Right hindlimb (tissue), 1 donor: ENCODE measurements at regions not wholly inside any gene's neighbourhood (a gene's known extent, or its start where the extent isn't known, plus 50 kb on each side); places are given as distances from the start of the nearest gene placed in this dataset.
"Not testable (repeated sequence)": the region's sequence is repeated elsewhere in the genome, so short reads cannot be mapped to it uniquely, and the experiment has no call there.

Experiments
- DNase-seq: peaks from one replicate; pipeline ENCODE4 v3.0.0-alpha.2; 2018

DNA sequence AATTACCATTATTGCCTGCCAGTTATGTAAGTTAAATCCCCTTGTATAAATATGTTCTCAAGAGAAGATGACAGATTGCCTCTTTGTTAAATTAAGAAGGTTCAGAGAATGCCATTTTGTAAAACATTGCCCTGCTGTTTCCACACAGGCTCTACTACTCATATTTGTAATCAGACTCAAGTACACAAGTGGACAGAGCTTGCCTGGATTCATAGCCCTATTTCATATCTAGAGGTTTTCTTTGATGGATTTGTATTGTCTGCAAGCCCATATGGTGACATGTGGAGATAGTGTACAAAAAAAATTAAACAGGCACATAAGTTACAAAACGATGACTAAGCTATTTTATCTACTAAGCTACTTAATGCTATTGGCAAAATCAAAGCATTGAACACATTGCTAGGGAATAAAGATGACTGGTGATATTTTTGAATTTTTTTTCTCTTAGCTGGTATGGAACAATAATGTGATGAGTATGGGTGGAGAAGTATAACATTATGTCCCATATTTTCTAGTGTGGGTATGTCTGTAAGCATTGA lies 1286.6 kb upstream of the ALCAM start:
- DNase-seq = no peak

DNA sequence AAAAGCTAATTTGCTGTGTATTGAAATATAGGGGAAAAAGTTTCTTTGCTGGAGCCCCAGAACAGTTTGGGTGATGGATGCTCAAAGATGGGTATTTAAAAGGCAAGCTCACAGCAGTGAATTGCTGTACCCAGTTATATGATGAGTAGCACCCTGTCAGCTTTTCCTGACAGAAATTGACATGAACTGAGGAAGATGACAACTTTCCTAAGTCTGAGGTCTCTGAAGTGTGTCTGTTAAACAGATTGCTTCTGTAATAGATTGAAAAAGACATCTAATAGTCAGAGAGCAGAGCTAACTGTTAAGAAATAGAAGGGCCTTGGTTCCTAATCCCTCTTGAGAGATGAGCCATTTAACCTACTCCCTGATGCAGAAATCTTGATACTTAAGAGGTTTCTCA lies 1278.0 kb upstream of the ALCAM start:
- DNase-seq = no peak

DNA sequence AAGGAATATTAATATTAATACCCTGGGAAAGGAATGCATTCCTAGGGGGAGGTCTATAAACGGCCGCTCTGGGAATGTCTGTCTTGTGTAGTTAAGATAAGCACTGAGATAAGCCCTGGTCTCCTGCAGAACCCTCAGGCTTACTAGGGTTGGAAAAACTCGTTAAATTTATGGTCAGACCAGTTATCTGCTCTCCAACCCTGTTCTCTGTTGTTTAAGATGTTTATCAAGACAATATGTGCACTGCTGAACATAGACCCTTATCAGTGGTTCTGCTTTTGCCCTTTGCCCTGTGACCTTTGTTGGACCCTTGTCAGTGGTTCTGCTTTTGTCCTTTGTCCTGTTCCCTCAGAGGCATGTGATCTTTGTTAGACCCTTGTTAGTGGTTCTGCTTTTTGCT lies 1276.7 kb upstream of the ALCAM start:
- DNase-seq = not testable (repeated sequence)

DNA sequence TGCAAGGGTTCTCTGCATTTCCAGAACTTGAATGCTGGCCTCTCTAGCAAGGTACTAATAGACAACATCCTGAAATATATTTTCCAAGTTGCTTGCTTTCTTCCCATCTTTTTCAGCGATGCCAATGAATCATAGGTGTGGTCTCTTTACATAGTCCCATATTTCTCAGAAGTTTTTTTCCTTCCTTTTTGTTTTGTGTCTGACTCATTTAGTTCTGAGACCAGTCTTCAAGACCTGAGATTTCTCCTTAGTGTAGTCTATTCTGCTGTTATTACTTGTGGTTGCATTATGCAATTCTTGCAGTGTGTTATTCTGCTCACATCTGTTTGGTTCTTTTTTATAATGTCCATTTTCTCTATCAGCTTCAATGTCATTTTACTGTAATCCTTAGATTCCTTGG lies 1265.0 kb upstream of the ALCAM start:
- DNase-seq = no peak

DNA sequence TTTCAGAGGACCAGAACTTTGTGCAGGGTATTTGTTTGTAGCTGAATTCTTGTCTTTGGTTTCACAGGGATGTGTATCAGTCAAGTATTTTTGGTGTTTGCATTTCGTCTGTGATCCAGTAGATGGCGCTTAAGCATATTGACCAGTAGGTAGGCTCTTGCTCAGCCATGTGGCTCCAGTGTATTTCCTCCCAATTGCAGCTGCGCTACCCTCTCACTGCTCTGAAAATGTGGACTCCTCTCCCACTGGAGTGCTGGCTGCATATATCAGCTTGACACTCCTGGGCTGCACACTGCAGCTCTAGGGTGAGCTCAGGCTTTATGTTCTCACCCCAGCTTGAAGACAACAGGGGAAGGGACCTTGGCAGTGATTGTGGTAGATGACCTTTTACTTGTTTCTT lies 1264.3 kb upstream of the ALCAM start:
- DNase-seq = no peak

DNA sequence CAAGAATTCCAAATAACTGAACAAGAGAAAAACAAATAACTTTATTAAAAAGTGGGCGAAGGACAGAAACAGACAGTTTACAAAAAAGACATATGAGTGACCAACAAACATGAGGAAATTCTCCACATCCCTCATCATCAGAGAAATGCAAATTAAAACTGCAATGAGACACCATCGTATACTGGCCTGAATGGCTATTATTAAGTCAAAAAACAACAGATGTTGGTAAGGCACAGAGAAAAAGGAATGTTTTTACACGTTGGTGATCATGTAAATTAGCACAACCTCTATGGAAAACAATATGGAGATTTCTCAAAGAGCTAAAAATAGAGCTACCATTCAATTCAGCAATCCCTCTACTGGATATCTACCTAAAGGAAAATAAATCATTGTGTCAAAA lies 1260.4 kb upstream of the ALCAM start:
- no peak for DNase-seq

DNA sequence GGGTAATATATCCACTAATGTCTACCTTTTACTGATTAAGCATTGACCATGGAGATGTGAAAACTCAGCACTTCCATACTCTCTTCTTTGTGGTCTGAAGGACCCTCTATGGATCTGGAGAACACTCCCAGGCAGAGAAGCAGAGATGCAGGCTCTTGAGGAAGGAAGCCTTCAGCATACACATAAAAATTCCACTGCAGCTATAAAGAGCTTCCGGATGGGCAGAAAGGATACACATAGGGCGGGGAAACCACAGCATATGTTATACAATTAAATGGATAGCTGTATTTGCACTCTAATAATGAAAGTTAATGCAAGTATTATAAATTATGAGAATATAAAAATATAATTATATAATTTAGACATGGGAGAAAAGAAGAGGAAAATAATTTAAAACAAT lies 1258.2 kb upstream of the ALCAM start:
- DNase-seq = no peak

DNA sequence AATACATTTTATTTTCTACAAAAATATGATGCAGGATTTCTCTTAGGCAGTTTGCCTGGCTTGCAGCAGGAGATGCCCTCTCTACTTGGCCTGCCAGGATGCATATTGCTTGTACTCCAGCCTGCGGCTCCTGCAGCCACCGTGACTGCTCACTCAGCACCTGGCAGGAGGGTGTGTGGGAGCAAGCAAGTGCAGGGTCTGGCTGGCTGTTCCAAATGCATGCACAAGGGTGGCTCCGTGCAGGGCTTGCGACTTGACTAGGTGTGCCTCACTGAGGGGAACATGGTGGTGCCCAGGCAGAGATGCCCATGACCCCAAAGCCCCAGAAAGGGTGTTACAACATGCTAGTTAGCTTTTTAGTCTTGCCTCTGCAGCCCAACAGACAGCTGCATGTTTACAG lies 1240.2 kb upstream of the ALCAM start:
- DNase-seq = no peak

DNA sequence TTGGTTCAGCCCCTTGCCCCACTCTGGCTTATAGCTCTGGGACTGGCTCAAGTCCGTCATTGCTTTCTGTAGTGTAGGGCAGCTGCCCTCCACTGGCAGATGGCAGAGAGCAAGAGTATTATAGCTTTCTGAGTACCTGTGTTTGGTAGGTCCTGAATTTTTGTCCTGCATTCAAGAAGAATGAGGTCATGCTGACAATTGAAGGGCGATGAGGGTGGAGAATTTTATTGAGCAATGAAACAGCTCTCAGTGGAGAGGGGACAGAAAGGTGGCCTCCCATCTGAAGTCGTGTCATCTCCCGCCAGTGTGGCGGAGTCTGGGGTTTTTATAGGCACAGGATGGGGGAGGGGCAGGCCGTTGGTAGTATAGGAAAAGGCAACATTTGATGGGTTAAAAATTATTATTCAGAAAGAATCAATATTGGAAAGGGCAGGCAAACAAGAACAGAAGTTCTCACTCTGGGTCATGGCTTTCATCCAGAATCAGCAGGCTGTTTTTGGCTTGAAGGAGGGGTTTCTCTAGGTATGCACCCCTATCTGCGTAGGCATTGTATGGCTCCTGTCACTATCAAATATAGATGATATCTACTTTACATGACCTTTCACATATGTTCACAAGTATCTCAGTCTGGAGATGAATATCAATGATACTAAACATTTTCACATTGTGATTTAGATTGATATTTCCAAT lies 1239.7 kb upstream of the ALCAM start:
- DNase-seq = no peak

DNA sequence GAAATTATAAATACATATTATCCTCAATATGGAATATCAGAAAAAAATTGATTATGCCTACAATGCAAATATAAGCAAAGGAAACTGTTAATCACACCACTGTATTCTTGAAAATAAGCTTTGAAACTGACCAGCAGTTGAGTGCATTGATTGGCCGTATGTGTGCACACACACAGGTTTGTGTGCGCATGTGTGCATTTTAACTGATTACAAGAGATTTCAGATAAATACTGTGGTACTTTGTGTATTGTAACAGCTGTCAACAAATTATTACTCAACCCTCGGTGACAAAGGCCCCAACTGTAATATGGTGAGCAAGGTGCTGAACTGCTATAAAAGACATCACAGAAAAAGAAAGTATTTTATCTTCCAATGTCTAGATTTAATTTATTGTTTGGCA lies 1238.9 kb upstream of the ALCAM start:
- no peak for DNase-seq

DNA sequence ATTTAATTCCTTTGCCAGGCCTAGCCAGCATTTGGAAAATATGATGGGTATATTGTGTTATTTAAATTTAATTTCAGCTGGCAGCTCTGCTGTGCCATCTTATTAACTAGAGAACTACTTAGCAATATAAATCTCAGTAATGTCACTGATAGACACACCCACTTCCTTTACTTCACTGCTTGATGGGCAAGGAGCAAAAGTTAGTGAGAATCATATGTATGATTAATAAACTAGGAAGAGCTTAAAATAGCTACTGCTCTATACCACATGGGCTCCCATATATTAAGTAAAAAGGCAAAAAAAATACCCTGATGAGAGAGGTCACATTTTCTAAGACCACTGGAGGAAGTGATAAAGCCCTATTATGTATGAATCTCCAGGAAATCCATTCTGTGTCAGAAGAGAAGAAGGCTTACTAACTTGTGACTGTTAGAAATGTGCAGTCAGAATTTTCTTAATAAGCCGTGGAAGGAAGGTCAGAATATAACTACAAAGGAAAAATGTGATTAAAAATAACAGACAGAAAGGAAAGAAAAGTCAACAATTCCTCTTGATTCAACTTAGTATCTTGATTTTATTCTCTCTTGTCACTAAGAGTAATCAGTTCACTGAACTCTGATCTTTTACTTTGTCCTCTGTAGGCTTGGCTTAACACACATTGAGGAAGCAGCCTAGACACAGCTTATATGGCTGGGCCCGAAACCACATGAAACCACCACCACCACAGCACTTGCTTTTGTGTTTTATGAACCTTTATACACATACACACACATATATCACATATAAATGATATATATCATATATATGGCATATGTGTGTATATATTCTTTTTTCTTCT lies 1233.9 kb upstream of the ALCAM start:
- no peak for DNase-seq

DNA sequence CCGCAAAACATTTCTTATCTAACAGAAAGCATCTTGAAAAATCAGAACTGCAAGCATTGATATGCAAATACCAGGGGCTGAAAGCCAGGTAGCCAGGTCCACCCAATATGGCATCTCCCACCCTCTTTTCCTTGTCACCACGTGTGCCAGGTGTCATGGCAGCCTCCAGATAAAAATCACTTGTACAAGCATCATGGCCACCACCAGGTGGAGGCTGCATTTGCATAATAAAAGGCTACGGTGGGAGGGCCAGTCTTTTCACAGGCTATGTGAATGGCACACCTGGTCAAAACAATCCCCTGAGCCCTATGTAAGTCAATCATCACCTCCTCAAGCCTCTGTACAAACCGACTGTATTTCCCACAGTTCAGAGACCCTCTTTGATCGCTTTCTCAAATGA lies 1233.1 kb upstream of the ALCAM start:
- no peak for DNase-seq

DNA sequence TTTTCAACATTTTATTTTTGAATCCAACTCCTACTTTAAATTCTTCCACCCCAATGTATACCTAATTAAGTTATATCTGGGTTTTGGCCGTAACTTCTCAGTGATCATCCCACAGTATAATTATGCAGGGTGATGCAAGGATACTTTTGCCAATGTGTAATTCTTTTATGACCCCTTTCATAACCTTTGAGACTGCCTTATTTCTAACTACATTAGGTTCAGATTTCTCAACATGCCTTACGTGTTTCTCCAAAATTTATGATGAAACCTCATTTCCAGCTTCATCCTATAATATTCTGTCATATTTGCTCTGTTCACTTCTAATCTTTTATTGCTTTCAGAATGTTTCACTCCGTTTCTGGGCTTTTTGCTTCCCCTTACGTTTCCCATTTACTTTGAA lies 1229.6 kb upstream of the ALCAM start:
- no peak for DNase-seq

DNA sequence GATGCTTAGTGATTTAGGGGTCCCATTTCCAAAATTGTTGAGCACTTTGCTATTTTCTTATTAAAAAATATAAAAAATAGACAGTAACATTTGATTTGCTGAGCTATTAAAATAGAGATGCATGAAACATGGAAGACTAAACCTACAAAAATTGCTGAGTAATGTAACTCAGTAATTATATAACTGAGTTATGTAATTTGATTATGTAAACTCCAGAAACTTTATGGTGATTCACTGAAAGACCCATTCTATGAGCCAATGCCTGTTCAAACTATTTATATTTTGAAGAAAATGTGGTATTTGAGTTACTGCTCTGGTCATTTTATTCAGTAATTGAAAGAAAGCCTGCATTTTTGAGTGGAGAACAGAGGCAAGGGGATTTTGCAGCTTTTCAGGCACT lies 1221.5 kb upstream of the ALCAM start:
- DNase-seq = no peak

DNA sequence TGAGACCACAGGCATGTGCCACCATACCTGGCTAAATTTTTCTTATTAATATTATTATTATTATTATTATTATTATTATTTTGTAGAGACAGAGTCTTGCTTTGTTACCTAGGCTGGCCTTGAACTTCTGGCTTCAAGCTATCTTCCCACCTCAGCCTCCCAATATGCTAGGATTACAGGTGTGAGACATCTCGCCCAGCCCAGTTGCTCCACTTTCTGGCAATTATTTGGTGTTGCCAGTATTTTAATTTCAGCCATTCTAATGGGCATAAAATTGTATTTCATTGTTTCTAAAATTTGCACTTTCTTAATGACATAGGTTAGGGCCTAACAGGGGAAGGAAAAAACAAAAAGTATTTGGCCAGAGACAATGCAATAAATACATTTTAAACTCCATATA lies 1217.6 kb upstream of the ALCAM start:
- DNase-seq = no peak

DNA sequence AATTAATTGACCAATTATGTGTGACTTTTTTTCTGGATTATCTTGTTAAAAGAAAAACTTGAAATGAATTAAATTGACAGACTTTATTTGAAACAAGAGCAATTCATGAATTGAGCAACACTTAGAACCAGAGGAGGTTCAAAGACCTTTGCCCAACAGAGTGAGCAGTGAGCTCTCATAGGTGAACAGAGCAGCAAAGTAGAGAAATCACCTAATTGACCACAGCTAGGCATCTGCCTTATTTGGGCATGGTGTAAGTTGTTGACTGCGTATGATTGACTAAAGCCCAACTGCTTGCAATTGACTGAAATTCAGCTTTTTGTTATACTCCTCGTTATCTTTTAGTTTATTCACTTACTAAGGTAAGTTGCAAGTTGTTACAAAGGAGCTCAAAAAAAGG lies 1216.0 kb upstream of the ALCAM start:
- no peak for DNase-seq

DNA sequence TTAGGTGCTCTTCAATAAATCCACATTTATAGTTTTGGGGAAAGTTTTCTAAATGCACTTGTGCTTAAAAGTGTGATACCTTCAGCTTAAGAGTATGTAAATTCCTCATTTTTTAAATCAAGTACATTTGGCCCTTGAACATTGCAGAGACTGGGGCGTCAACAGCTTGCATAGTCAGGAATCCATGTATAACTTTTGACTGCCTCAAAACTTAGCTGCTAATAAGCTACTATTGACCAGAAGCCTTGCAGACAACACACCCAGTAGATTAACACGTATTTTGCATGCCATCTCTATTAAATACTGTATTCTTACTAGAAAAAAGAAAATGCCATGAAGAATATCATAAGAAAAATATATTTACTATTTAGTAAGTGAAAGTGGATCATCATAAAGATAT lies 1211.8 kb upstream of the ALCAM start:
- DNase-seq = no peak

DNA sequence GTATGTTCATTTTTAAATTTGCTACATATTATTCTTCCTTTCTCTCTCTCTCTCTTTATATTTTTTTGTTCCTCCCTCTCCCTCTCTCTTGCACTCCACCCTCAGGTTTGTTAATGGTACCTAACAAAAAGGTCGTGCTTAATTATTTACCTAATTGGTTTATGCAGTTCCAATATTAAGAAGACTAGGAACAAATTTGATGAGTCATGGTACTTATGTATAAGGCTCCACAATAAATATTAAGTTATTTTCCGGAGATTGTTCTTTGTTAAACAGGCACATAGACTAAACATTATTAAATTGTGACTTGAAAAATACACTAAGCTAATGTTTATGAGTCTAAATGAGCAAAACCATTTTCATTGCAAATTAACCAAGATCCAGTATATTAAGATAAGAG lies 1200.8 kb upstream of the ALCAM start:
- DNase-seq = no peak

DNA sequence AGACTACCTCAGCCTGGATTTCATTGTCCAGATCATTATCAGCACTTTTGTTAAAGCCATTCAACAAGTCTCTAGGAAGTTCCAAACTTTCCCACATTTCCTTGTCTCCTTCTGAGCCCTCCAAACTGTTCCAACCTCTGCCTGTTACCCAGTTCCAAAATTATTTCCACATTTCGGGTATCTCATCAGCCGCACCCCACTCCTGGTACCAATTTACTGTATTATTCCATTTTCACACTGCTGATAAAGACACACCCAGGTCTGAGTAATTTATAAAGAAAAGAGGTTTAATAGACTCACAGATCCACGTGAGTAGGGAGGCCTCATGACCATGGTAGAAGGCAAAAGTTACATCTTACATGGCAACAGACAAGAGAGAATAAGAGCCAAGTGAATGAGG lies 1198.3 kb upstream of the ALCAM start:
- no peak for DNase-seq

DNA sequence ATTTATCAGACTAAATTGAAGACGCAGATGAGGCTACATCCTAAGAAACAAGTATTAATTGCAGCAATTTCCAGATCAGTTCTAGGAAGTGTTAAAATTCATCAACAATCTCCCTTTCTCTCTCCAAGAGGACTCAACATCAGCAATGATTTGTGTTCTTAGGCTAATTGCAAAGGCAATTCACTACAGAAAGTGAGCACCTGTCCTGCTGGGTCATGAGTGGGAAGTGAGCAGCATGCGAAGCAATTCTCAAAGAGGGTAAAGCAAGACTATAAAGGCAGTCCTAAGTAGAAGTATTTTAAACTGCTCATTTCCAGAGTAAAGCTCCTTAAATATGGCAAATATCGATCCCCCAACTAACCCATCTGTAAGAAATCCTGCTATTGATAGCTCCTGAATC lies 1191.0 kb upstream of the ALCAM start:
- DNase-seq = no peak

DNA sequence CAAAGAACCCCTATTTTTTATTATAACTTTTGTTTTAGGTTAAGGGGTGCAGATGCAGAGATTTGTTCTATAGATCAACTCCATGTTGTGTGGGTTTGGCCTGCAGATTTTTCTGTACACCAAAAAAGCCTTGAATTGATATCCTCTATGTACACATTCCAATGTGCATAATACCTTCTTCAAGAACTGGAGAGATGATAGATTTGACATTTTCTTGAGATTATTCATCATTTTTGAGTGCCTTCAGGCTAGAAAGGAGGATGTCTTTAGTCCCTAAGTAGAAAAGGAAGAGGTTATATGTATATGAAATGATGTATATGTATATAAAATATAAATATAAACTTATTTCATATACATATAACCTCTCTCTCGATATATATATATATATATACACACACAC lies 1190.0 kb upstream of the ALCAM start:
- DNase-seq = no peak

DNA sequence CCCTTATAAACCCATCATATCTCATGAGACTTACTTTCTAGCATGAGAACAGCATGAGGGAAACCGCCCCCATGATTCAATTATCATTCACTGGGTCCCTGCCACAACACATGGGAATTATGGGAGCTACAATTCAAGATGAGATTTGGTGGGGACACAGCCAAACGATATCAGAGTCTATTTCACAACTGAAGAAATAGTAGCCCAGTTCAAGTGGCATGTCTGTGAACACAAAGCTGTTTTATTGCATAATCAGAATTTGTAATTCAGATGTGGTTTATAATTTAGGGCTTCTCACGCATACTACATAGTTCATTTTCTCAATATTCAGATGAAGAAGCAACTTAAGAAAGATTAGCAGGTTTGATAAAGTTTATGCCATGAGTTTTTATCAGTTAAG lies 1188.0 kb upstream of the ALCAM start:
- no peak for DNase-seq

DNA sequence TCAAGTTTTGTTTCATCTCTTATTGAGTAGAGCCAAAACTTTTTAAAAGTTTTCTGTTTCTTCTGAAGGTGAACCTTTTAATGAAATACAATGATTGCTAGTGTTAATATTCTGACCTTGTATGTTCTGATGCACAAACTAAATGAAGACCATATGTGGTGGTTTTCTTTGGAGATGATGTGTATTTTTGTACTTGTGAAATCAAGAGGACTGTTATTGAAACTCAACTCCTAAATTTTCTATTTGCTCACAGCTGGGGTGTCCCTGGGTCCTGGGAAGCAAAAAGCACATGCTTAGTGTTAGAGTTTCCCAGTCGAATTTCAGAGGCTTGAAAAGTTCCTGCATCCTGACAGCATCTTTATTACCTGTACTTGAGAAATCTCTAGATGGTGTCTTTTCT lies 1185.8 kb upstream of the ALCAM start:
- DNase-seq = no peak

DNA sequence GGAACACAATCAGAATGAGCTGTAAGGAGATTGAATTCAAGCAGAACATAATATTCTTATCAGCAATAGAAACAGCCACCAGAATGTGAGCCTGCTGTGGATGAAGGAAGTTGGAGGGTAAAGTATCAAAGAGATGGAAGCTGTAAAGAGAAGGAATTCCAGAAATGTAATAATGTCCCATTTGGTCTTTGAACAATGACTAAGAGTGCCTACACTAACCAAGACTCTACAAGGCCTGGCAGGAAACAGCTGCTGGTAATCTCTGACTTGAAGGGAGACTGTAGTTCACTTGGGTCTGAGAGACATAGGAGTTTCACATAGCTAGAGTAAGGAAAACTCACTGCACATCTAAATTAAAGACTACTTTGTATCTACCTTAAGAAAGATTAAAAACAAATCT lies 1176.0 kb upstream of the ALCAM start:
- no peak for DNase-seq

DNA sequence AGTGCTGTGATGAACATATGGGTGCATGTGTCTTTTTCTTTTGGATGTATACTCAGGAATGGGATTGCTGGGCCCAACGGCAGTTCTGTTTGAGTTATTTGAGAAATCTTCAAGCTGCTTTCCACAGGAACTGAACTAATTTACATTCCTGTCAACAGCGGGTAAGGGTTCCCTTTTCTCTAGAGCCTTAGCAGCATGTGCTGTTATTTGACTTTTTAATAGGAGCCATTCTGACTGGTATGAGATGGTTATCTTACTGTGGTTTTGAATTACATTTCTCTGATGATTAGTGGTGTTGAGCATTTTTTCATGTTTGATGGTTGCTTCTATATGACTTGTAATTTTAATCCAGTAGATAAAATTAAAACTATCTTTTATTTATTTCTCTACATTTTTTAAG lies 1168.6 kb upstream of the ALCAM start:
- DNase-seq = no peak
